NCI-H2196 (cell line): ENCODE measurements at regions not wholly inside any gene's neighbourhood (a gene's known extent, or its start where the extent isn't known, plus 50 kb on each side); places are given as distances from the start of the nearest gene placed in this dataset.

Experiments
- DNase-seq: peaks from one replicate; lab custom pipeline; 2025; ENCODE audit not compliant: unreplicated experiment; lab: John Stamatoyannopoulos, UW

DNA sequence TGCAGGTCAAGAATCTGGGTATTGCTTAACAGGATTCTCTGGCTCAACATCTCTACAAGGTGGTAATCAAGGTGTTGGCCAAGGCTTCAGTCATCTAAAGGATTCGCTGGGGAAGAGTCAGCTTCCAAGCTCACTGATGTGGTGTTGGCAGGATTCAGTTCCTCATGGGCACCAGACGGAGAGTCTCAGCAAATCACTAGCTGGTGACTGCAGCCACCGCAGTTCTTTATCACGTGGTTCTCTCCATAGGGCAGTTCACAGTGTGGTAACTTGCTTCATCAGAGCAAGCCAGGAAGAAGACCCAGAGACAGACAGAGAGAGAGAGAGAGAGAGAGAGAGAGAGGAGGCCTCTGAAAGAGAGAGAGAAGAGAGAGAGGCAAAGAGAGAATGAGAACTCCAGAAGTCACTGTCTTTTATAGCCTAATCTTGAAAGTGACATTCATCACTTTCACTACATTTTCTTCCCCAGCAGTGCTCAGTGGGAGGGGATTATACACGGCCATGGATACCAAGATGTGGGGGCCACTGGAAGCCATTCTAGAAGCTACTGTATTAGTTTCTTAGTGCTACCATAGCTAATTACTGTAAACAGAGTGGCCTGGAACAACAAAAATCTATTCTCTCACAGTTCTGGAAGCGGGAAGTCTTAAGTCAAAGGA lies 109.2 kb upstream of the SMIM23 start:
- DNase-seq: no peak

DNA sequence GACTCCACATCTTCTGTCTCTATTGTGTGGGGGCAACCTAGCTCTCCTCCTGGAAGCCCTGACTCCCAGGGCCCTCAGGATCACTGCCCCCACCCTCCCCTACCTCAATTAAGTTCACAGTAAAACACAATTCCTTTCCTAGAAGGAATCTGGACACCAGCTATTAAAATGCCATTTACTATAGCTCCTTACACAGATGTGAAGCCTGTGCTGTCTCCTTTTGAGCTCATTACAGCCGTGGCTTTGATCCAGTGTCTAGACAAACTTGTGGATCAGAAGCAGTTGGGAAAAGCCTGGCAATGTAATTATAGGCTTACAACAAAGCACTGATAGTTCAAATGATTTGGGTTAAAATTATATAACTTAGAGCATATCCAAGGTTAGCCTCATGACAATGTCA lies 107.0 kb upstream of the SMIM23 start:
- DNase-seq: no peak

DNA sequence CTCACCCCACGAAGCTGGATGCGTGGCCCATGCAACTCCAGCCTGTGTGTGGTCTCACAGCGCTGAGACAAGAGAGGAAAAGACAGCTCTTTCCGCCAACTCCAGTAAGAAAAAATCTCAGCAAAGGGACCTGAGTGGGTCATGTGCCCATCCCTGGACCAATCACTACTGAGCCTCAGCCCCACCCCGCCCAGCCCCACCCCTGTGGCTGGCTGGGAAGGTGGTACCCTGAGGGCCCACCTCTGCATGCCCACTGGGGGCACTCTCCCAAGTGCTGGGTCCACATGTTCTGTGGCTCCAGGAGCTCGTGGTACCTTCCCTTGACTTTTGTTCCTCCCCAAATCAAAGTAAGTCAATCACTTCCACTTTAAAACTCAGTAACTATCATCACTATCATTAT lies 105.1 kb upstream of the SMIM23 start:
- DNase-seq: no peak

DNA sequence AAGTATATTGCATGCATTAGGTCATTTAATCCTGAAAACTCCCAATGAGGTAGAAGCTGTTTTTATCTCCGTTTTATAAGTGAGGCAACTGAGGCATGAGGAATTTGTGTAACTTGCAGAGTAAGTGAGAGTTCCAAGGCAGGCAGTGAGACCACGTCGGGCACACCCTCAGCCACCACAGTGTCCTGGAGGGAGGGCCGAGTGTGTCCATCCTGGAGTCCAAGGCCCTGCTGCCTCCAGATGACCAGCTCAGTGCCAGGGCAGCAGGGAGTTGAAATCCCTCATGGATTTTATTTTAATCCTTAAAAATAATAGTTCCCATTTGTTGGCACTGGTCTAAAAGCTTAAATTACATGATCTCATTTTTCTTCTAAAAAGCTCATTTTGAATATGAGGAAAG lies 104.6 kb upstream of the SMIM23 start:
- DNase-seq: no peak

DNA sequence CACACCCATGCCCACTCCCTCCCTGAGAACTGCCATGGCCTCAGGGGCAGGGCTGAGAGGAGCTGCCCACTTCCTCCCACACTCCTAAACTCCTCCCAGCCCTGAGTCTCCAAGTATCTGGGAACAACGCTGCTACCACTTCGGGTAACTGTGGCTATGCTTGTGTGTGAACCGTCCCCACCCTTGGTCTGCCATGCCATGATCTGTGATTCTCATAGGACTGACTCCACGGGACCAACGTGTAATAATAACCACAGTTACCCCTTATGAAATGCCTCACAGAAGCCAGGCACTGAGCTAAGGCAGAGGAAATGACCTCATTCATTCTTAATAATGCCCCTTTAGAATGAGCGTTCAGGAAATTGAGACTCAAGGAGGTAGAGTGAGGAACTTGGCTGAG lies 103.9 kb upstream of the SMIM23 start:
- DNase-seq: no peak

DNA sequence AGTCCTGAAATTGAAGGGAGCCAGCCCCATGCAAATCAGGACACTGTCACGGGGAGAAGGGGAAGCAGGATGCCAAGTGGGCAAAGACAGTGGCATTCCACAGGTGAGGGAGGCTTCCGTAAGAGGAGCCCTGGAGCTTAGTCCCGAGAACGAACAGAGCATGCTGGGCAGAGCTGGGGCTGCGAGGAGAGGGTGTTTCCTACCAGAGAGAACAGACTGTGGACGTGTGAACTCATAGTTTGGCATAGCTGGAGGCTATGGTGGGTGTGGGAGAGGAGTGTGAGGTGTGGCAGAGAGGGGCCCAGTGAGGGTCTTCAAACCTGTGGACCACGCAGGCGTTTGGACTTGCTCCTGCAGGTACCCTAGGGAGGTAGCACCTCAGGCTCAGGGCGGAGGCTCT lies 102.8 kb upstream of the SMIM23 start:
- DNase-seq: no peak

DNA sequence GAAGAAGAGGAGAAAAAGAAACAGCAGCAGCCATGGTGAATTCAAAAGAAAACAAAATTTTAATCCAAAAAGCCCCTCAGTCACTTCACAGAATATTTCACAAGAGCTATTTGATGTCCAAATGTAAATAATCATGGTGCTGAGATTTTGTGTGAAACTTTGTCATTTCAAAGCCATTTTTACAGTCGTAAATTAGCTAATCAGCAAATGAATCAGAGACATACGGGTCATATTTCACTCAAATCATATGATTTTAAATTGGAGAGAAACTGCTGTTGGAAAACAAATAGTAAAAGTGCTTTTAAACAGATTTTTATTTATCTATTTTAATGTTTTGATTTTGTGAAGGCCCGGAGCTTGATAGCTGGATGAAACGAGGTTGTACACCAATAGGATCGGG lies 101.4 kb upstream of the SMIM23 start:
- DNase-seq: no peak

DNA sequence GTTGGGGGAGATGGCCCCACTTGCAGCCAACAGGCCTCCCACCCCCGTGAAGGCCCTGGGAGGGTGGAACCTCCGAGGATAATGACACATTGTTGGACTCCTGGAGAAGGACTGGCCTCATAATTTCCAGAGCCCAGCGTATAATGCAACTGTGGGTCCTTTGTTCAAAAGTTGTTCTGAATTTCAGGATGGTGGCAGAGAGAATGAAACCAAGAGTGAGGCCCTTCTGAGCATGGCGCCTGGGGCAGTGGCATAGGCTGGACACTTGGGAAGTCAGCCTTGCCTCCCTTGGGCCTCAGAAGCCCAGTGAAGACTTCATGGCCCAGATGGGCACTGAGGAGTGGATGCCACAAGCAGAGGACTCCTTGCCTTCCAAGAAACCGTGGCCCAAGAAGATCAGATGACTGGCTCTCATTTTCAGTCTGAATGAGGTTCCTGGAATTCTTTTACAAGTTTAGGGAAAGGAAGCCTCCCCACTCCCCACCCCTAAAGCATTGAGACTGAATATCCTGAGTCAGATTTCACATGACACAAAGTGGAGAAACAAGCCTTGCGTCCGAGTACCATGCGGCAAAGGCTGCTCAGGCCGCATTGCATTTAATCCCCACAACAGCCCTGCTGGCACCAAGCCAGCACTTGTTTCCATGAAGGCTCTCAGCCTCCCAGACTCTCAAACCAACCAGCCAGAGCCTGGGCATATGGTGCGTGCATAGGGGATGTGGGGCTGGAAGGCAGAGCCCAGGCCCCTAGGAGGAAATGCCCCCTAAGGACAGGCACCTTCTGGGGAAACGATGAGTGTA lies 96.7 kb upstream of the SMIM23 start:
- DNase-seq: peak; percentile 13

DNA sequence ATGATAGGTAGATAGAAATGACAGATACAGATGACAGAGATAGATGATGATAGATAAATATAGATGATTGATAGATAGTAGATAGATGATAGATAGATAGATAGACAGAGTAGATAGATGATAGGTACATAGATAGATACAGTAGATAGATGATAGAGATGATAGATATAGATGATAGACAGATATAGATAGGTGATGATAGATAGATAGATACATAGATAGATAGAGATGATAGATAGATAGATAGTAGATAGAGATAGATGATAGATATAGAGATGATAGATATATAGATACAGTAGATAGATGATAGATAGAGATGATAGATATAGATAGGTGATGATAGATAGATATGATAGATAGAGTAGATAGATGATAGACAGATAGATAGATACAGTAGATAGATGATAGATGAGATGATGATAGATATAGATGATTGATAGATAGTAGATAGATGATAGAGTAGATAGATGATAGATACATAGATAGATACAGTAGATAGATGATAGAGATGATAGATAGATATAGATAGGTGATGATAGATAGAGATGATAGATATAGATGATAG lies 95.7 kb upstream of the SMIM23 start:
- DNase-seq: no peak

DNA sequence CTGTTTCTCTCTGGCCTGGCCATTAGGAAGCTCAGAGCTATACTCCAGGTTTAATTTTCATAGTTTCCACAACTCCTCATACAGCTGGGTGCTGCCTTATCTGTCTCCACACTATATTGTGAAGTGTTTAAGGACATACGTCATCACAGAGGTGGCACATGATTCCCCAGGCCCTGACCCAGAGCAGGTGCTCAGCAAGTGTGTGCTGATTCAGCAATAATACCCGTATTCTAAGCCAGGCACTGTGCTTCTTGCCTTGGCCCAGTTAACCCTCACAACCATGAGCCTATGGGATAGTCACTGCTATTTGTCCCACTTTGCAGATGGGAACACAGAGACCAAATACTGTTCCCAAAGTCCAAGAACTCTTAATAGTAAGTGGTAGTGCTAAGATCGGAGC lies 93.5 kb upstream of the SMIM23 start:
- no peak for DNase-seq

DNA sequence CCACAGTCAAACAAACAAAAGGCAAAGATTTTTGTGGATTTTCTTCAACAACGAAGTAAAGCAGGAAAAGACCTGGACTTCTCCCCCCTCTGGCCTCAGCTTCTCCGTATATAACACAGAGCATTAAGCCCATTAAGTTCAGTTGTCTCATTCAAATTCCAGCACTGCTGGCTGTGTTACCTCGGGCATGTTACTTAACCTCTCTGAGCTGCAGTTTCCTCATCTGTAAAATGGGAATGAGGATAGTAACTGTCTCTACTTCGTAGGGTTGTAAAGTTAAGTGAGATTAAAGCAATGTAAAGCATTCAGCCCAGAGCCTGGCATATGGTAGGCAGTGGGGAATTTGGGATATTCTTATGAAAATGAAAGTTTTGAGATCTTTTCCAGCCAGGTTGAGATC lies 92.7 kb upstream of the SMIM23 start:
- DNase-seq: no peak

DNA sequence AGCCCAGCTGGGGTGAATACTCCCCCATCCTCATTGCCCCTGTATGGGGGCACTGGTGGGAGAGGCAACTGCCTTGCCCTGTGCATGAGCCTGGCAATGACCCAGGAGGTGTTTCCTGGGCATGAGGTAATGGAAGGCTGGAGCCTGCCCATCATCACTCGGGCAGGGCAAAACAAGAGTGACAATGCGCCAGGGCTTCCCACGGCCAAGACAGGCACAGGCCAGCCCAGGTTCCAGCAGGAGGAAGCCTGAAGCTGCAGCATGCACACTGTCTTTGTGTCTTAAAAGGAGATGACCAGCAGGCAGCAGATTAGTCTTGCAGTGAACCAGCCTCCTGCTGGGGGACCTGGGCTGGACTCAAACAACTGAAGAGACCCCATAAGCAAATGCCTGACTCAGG lies 92.2 kb upstream of the SMIM23 start:
- DNase-seq: peak; percentile 18

DNA sequence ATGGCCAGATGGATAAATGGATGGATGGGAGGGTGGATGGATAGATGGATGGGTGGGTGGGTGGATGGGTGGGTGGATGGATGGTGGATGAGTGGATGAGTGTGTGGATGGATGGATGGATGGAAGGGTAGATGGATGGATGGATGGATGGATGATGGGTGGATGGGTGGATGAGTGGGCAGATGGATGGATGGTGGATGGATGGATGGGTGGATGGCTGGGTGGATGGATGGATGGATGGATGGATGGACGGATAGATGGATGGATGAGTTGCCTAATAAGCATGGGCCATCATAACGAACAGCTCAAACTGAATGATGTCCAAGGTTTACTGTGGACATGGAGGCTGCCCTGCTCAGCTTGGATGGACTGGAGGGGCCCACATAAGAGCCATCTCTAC lies 89.8 kb upstream of the SMIM23 start:
- no peak for DNase-seq

DNA sequence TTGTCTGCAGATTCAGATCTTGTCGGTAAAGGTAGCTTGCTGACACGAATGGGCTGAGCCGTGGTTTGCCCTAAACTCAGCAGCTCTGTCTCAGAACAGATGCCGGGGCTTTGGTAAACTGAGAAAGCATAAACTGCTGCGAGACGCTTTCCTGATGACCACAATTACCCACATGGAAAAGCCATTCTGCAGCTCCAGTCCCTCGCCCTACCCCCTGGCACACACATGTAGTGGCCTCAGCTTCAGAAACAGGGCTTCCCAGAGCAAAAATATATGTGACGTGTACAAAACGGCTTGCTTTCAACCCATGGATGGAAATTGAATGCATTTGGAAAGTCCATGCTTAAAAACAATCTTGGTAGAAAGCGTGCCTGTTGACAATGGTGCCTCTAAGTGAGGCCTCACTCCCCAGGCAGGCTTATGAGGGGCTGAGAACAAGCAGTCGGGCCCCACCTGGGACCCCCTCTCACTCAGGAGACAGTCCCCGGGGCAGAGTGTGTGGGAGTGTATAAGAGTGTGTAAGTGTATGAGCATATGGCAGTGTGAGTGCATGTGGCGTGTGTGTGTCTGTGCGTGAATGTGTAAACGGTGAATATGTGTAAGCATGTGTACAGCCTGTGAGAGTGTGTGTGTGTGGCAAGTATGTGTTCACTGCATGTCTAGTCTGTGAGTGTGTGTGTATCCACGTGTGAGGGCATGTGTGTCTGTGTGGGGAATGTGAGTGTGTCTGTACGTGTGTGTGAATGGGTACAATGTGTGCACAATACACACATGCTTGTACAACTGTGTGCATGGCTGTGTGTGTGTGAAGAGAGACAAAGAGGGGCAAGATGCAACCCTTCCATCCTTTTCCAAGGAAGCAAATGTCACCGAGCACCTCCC lies 88.2 kb upstream of the SMIM23 start:
- DNase-seq: no peak

DNA sequence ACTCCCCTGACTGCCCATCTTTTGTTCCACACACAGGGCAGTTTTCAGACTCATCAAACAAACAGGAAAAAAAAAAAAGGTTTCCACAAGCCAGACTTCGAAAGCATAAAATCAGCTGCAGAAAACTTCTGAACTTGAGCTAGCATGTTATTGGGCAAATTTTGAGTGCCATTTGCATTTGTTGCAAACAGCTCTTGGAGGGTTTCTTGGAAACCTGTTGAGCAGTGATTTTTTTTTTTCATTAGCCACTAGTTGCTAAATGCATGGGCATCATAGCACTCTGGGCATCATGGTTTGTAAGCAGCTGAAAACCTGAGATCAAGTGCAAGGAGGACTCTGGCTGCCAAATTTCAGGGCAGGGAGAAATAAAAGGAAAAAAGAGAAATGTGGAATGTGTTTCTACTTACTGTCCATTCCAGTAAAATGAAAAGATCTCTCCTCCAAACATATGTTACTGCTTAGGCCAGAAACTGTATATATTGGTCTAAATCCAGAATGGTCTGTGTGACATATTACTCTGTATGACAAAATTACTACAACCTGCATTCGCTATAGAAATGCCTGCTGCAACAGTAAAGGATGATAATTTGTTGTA lies 85.2 kb upstream of the SMIM23 start:
- no peak for DNase-seq

DNA sequence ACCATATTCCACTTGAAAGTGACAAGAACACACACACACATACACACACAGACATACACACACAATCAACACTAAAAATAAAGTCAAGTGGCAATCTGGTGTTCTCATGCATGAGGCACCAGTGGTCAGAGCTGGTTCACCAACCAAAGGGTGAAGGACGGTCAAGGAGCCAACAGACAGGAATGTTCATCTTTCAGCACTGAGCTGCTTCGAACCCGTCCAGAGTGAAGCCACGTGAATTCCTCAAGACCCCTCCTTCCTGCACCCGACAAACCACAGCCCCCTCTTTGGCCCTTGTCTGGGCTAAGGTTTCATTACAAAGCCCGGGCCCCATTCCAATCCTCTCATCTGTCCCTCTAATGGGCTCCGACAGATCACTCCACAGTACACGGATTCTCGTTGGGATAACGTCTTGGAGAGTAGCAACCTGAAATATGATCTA lies 84.5 kb upstream of the SMIM23 start:
- no peak for DNase-seq

DNA sequence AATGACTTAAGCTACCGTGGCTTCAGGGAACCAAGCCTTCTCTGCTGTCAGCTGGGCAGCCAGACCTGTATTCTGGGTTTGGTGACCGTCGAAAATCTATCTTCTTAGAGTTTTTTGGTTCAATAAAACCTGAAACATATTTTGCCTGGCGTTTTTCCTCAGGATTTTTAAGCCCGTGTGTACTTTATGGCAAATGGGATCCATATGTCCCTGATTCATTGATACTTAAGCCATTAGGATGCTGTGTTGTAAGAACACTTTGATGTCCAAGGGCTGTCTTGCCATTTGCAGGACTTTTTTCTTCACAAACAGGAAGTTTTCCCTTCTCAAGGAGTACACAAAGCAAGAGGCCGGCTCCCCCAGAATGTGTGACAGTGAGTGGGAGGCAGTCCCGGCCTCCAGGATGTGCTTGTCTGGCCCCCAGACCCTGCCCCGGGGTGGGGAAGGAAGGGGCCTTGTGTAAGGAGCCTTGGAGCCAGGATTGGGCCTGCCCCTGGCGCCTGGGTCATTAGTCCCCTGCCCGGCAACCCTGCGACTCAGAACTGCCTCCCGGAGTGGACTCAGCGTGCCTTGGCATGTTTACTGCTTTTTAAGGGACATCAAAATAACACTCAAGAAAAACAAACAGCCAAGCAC lies 83.4 kb upstream of the SMIM23 start:
- no peak for DNase-seq

DNA sequence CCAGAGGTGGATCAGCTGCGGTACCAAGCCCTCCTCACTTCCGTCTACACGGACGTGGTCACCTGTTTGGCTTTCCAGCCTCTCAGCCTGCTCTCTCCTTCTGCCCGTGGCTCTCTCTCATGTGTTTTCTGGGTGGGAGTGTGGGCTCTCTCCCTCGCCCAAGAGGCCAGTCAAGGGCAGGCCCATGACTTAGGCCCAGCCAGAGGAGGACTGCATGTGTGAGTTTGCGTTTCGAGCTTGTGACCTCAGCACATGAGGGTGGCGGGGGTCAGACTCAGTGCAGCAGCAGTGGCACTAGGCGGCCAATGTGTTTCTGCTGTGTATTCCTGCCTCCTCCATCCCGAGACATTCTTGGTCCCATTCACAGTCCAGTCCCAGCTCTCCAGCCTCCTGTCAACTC lies 82.5 kb upstream of the SMIM23 start:
- no peak for DNase-seq

DNA sequence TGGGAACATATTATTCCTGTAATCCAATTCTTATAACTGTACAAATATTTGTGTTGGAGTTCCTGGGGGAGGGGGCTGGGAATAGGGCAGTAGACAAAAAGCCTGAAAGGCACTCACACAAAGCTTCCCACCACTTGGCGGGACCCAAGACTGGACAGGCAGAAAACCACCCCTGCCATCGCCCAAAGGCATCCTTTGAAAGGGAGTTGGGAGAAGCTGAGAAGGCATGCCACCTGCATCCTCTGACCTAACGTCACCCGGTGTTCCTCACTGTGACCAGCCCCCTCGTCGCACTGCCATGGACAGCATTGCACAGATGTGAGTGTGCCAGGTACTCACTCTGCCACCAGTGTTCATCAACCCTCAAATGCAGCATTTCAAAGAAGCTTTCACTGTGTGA lies 80.6 kb upstream of the SMIM23 start:
- no peak for DNase-seq

DNA sequence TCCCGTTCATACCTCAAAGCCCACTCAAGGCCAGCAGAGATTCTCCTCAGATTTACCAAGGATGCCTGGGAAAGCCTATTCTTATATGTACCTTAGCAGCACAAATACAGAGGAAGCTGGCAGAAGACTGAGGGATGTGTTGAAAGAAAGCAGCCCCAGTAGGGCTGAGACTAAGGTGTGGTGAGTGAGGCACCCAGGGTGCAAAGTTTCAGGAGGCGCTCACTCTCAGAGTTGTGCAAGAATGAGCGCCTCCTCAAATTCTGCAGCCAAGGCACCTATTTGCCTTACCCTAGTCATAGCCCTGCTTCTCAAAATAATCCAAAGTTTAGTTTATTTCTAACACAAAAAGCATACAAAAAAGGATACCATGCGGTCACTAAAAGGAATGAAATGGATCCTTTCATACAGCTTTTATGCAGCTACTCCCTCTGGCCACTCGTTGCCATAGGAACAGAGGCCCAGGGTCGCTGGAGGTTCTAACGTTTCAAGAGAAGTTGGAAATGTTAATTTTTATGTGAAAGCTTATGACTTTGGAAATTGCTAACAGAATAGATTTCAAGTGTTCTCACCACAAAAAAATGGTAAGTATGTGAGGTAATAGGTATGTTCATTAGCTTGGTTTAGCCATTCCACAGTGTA lies 79.7 kb upstream of the SMIM23 start:
- DNase-seq: no peak
